Coronary artery (tissue), 2 donors: ENCODE measurements at regions not wholly inside any gene's neighbourhood (a gene's known extent, or its start where the extent isn't known, plus 50 kb on each side); places are given as distances from the start of the nearest gene placed in this dataset.

Source experiments
- DNase-seq: peaks from one replicate; pipeline ENCODE4 v3.0.0-alpha.2; 2017; ENCODE audit warnings: low spot score
- H3K27ac ChIP-seq, 2 donors: fragments of 200-600 bp; sonication (generic); one replicate each; pipeline ENCODE4 v1.5.1; 2016 to 2019
- H3K4me3 ChIP-seq: fragments of 200-600 bp; sonication (generic); 2 replicates; pipeline ENCODE4 v1.5.1; 2016; ENCODE audit warnings: mild to moderate bottlenecking, moderate library complexity
- CTCF ChIP-seq: fragments of 200-600 bp; sonication (generic); IDR thresholded peaks from one replicate; pipeline ENCODE4 v1.5.1; 2019; ENCODE audit warnings: antibody characterized with exemption

GRCh38 chr10:129241461-129241860 is 225.6 kb upstream of the MGMT start:
- H3K4me3 ChIP-seq = no peak overlapping the region
- no peak overlapping the region for H3K27ac ChIP-seq
- no peak for TF ChIP-seq CTCF
- DNase-seq = no peak

DNA sequence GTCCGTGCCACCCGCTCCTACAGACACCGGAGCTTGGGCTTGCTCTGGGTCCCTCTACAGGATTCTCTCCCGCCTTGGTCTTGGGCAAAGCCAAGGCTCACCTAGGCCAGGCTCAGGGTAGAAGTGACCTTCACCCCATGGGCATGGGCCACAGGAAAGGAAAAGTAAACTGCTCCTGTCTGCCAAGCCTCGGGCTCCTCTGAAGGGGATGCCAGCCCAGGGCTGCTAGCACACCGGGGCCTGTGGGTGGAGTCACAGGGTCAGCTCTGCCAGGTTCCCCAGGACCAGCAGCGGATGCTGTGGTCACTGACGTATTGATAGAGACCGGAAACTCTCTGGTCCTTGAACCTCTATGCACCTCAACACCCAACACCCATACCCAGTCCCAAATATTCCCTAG is 222.7 kb upstream of the MGMT start:
- no peak for TF ChIP-seq CTCF

GRCh38 chr10:129244757-129245156 is 222.3 kb upstream of the MGMT start:
- H3K27ac ChIP-seq = peak overlapping the region in 1 of 2 donors; percentile 13
- no peak for DNase-seq
- no peak overlapping the region for H3K4me3 ChIP-seq
- no peak for TF ChIP-seq CTCF

More for the DNA sequence above, 222.7 kb upstream of the MGMT start:
- Histone ChIP-seq H3K27ac (peak overlapping the region in 1 of 2 donors; percentile 11), H3K4me3 (no peak overlapping the region)
- no peak for DNase-seq

GRCh38 chr10:129253161-129253864 is 213.7 kb upstream of the MGMT start:
- TF ChIP-seq CTCF = no peak
- no peak for DNase-seq
- H3K4me3 ChIP-seq = no peak overlapping the region
- no peak overlapping the region for H3K27ac ChIP-seq

GRCh38 chr10:129253865-129254179 is 213.2 kb upstream of the MGMT start:
- Histone ChIP-seq H3K4me3 (no peak overlapping the region), H3K27ac (no peak overlapping the region)
- no peak for TF ChIP-seq CTCF
- no peak for DNase-seq

- no peak for TF ChIP-seq CTCF
- H3K4me3 ChIP-seq = peak overlapping the region; percentile 31
- DNase-seq = no peak
- H3K27ac ChIP-seq = peak overlapping the region in 1 of 2 donors; percentile 74
Measured at GRCh38 chr10:129258283-129258923, 208.6 kb upstream of the MGMT start.
